Endothelial cell of umbilical vein (primary cell): ENCODE measurements at regions not wholly inside any gene's neighbourhood (a gene's known extent, or its start where the extent isn't known, plus 50 kb on each side); places are given as distances from the start of the nearest gene placed in this dataset.

Experiments
- EZH2 ChIP-seq: IDR thresholded peaks from 2 replicates; pipeline ENCODE4 v1.6.1; 2012; ENCODE audit warnings: borderline replicate concordance, low read depth, mild to moderate bottlenecking, moderate library complexity, low read length, inconsistent platforms; ENCODE audit not compliant: severe bottlenecking
- GATA2 ChIP-seq: IDR thresholded peaks from 2 replicates; pipeline ENCODE4 v1.7.0; 2011; ENCODE audit warnings: low read depth, mild to moderate bottlenecking, moderate library complexity, mixed read lengths, low read length; ENCODE audit not compliant: insufficient read length, insufficient read depth
- JUN ChIP-seq: IDR thresholded peaks from 2 replicates; pipeline ENCODE4 v1.6.1; 2011; ENCODE audit warnings: borderline replicate concordance, low read depth; ENCODE audit not compliant: insufficient read length, insufficient read depth
- MYC ChIP-seq: IDR thresholded peaks from one replicate; pipeline ENCODE4 v1.6.1; 2011; ENCODE audit warnings: mild to moderate bottlenecking, low read depth, low read length
- POLR2A ChIP-seq: IDR thresholded peaks from 2 replicates; pipeline ENCODE4 v1.6.1; 2012; ENCODE audit warnings: low read depth, mild to moderate bottlenecking, control low read depth, low read length
- POLR2AphosphoS5 ChIP-seq: IDR thresholded peaks from 2 replicates; pipeline ENCODE4 v1.6.1; 2012; ENCODE audit warnings: low read depth, mild to moderate bottlenecking, control low read depth, low read length, moderate library complexity; ENCODE audit not compliant: insufficient read depth
- TF ChIP-seq, protein P1 (sequence below), 2 donors: IDR thresholded peaks; 1 replicate in 1 of 2; 2 replicates in 1 of 2; pipeline ENCODE4 v1.5.1; 2011; ENCODE audit warnings: low read length in 2 of 2, mild to moderate bottlenecking in 2 of 2, moderate library complexity in 2 of 2, control low read depth in 1 of 2, inconsistent platforms in 1 of 2, low read depth in 1 of 2; ENCODE audit not compliant: insufficient read depth in 1 of 2; ENCODE audit errors: extremely low read depth in 1 of 2
- TF ChIP-seq, protein P2 (sequence below): IDR thresholded peaks from 2 replicates; pipeline ENCODE4 v1.6.1; 2011; ENCODE audit not compliant: insufficient read depth, insufficient read length

DNA sequence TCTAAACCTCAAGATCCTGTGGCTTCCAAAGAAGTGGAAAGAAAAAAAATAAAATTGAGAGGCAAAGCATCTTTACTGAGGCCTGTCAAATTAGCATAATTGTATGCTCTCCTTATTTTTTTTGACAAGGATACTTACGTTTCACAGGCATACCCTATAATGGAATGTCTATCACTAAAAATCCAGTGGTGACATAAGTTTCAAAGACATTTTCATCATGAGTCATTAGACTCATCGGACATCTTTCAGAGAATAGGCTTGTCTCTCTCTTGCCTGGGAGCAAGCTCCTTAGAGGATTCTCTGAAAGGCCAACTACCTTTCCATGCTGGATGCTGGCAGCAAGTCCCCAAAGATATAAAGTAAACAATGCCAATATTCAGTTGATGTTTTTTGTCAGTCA, 380.7 kb upstream of the STEAP1 start:
- TF ChIP-seq, protein P1, sequence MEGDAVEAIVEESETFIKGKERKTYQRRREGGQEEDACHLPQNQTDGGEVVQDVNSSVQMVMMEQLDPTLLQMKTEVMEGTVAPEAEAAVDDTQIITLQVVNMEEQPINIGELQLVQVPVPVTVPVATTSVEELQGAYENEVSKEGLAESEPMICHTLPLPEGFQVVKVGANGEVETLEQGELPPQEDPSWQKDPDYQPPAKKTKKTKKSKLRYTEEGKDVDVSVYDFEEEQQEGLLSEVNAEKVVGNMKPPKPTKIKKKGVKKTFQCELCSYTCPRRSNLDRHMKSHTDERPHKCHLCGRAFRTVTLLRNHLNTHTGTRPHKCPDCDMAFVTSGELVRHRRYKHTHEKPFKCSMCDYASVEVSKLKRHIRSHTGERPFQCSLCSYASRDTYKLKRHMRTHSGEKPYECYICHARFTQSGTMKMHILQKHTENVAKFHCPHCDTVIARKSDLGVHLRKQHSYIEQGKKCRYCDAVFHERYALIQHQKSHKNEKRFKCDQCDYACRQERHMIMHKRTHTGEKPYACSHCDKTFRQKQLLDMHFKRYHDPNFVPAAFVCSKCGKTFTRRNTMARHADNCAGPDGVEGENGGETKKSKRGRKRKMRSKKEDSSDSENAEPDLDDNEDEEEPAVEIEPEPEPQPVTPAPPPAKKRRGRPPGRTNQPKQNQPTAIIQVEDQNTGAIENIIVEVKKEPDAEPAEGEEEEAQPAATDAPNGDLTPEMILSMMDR (IDR thresholded peaks at IDR 0.05; ENCODE audit: extremely low read depth in 1 of 2, insufficient read depth in 1 of 2, low read depth in 1 of 2, low read length in 2 of 2), result no peak
- TF ChIP-seq POLR2AphosphoS5 (no peak), POLR2A (no peak), EZH2 (no peak), MYC (no peak), GATA2 (no peak), JUN (no peak)
- TF ChIP-seq, protein P2, sequence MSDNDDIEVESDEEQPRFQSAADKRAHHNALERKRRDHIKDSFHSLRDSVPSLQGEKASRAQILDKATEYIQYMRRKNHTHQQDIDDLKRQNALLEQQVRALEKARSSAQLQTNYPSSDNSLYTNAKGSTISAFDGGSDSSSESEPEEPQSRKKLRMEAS, result no peak
